NB4 (cell line): ENCODE measurements at regions not wholly inside any gene's neighbourhood (a gene's known extent, or its start where the extent isn't known, plus 50 kb on each side); places are given as distances from the start of the nearest gene placed in this dataset.

Experiments
- DNase-seq: peaks from one replicate; pipeline ENCODE4 v3.0.0; 2010; ENCODE audit warnings: low read depth
- H3K4me3 ChIP-seq: one replicate; pipeline ENCODE4 v1.5.1; 2011; ENCODE audit warnings: mild to moderate bottlenecking, low read depth, low read length, moderate library complexity
- CTCF ChIP-seq: IDR thresholded peaks from one replicate; pipeline ENCODE4 v1.5.1; 2012; ENCODE audit warnings: low read depth, low read length
- MAX ChIP-seq: IDR thresholded peaks from 2 replicates; pipeline ENCODE4 v1.6.1; 2011; ENCODE audit warnings: low read depth, low read length
- MYC ChIP-seq: IDR thresholded peaks from 2 replicates; pipeline ENCODE4 v1.6.1; 2011; ENCODE audit warnings: low read depth, low read length
- POLR2A ChIP-seq: IDR thresholded peaks from 2 replicates; pipeline ENCODE4 v1.6.1; 2011; ENCODE audit warnings: mild to moderate bottlenecking; ENCODE audit not compliant: insufficient read length; ENCODE audit errors: extremely low read depth

- DNase-seq, result no peak
- no peak for TF ChIP-seq MAX
- TF ChIP-seq POLR2A, result no peak
- no peak for TF ChIP-seq MYC
- TF ChIP-seq CTCF, result no peak
- H3K4me3 ChIP-seq, result no peak overlapping the region
Measured at GRCh38 chr1:115411371-115412063, 73.5 kb upstream of the NGF start.

- TF ChIP-seq POLR2A, result no peak
- no peak for TF ChIP-seq MAX
- no peak for TF ChIP-seq MYC
- TF ChIP-seq CTCF, result no peak
Measured at GRCh38 chr1:115409094-115410015, 71.3 kb upstream of the NGF start.

GRCh38 chr1:115408533-115408932 lies 70.5 kb upstream of the NGF start:
- no peak for TF ChIP-seq POLR2A
- TF ChIP-seq CTCF, result no peak
- TF ChIP-seq MYC, result no peak
- TF ChIP-seq MAX, result no peak
- no peak overlapping the region for H3K4me3 ChIP-seq
- DNase-seq, result no peak

More at GRCh38 chr1:115409094-115410015, 71.3 kb upstream of the NGF start:
- DNase-seq, result no peak
- no peak overlapping the region for H3K4me3 ChIP-seq

GRCh38 chr1:115404911-115405310 lies 66.9 kb upstream of the NGF start:
- DNase-seq, result no peak
- TF ChIP-seq MAX, result no peak
- no peak for TF ChIP-seq POLR2A
- H3K4me3 ChIP-seq, result no peak overlapping the region

- no peak for TF ChIP-seq POLR2A
- no peak for TF ChIP-seq CTCF
- no peak for TF ChIP-seq MYC
- TF ChIP-seq MAX, result no peak
- DNase-seq, result no peak
Measured at GRCh38 chr1:115402753-115403184, 64.7 kb upstream of the NGF start.

GRCh38 chr1:115401676-115402075 lies 63.6 kb upstream of the NGF start:
- no peak overlapping the region for H3K4me3 ChIP-seq
- DNase-seq, result no peak
- TF ChIP-seq POLR2A (no peak), CTCF (no peak), MYC (no peak), MAX (no peak)

More at GRCh38 chr1:115402753-115403184, 64.7 kb upstream of the NGF start:
- no peak overlapping the region for H3K4me3 ChIP-seq
